GM12892 (cell line): ENCODE measurements at regions not wholly inside any gene's neighbourhood (a gene's known extent, or its start where the extent isn't known, plus 50 kb on each side); places are given as distances from the start of the nearest gene placed in this dataset.

ENCODE experiments used
- POLR2A ChIP-seq: IDR thresholded peaks from 2 replicates; pipeline ENCODE4 v1.6.1; 2011; ENCODE audit warnings: low read depth, low read length, control low read depth
- POLR2AphosphoS5 ChIP-seq: IDR thresholded peaks from 2 replicates; pipeline ENCODE4 v1.6.1; 2011; ENCODE audit warnings: low read depth, low read length, control low read depth

DNA sequence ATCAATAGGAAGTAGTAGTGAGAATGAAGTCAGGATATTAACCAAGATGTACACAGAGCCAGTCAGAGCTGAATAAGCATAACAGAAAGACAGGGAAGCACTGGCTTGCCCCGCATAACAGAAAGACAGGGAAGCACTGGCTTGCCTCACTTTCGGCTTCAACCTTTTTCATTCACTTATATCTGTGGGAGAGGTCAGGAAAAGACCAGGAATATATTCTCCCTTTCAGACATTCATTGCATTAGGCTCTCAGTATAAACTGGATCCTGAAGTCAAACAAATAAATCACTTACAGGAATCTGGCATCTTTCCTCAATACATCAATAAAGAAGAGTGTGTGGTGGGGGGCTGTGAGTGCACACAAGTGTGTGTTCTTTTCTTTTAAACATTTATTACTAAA lies 437.6 kb downstream of the C6orf118 start:
- TF ChIP-seq POLR2AphosphoS5: no peak
- no peak for TF ChIP-seq POLR2A
